Fibroblast of lung (primary cell): ENCODE measurements at regions not wholly inside any gene's neighbourhood (a gene's known extent, or its start where the extent isn't known, plus 50 kb on each side); places are given as distances from the start of the nearest gene placed in this dataset.

Experiments
- DNase-seq, 2 donors: peaks; one replicate each; pipeline versions ENCODE4 v3.0.0 to v3.0.0-alpha.2; 2010; ENCODE audit warnings: low read depth in 2 of 2
- H2AFZ ChIP-seq: 2 replicates; pipeline ENCODE4 v1.5.1; 2012; ENCODE audit warnings: low read length, control low read depth, inconsistent platforms
- H3K27ac ChIP-seq: 2 replicates; pipeline ENCODE4 v1.5.1; 2011; ENCODE audit warnings: low read length, control low read depth; ENCODE audit not compliant: insufficient read depth
- H3K27me3 ChIP-seq: 2 replicates; pipeline ENCODE4 v1.5.1; 2011; ENCODE audit warnings: mild to moderate bottlenecking, low read length; ENCODE audit not compliant: control insufficient read depth, insufficient read depth
- H3K36me3 ChIP-seq: 2 replicates; pipeline ENCODE4 v1.5.1; 2011; ENCODE audit warnings: low read length; ENCODE audit not compliant: control insufficient read depth, insufficient read depth
- H3K4me1 ChIP-seq: 2 replicates; pipeline ENCODE4 v1.5.1; 2011; ENCODE audit warnings: low read length; ENCODE audit not compliant: control insufficient read depth, insufficient read depth; ENCODE audit errors: extremely low read depth
- H3K4me2 ChIP-seq: 2 replicates; pipeline ENCODE4 v1.5.1; 2011; ENCODE audit warnings: low read length, control low read depth; ENCODE audit not compliant: insufficient read depth; ENCODE audit errors: extremely low read depth
- H3K4me3 ChIP-seq, 4 experiments: fragments of 200-600 bp in 1 of 4; sonication (generic) in 1 of 4; replicated peaks in 1 of 4; 2 replicates each; pipeline ENCODE4 v1.5.1; 2011 to 2016; ENCODE audit warnings: low read length in 4 of 4, low read depth in 3 of 4, mild to moderate bottlenecking in 3 of 4, control low read depth in 2 of 4, inconsistent platforms in 1 of 4, mixed read lengths in 1 of 4; ENCODE audit not compliant: insufficient read depth in 1 of 4; ENCODE audit errors: control extremely low read depth in 1 of 4
- H3K79me2 ChIP-seq: 2 replicates; pipeline ENCODE4 v1.5.1; 2012; ENCODE audit warnings: mild to moderate bottlenecking, low read length, inconsistent platforms; ENCODE audit not compliant: control insufficient read depth, insufficient read depth
- H3K9ac ChIP-seq: 2 replicates; pipeline ENCODE4 v1.5.1; 2011; ENCODE audit warnings: mild to moderate bottlenecking, low read length, control low read depth; ENCODE audit not compliant: insufficient read depth
- H3K9me3 ChIP-seq: 2 replicates; pipeline ENCODE4 v1.5.1; 2012; ENCODE audit warnings: low read depth, low read length; ENCODE audit not compliant: control insufficient read depth, insufficient read depth
- H4K20me1 ChIP-seq: 2 replicates; pipeline ENCODE4 v1.5.1; 2011; ENCODE audit warnings: low read length; ENCODE audit not compliant: control insufficient read depth, insufficient read depth; ENCODE audit errors: extremely low read depth
- CTCF ChIP-seq, 2 donors: IDR thresholded peaks in 1 of 2; conservative IDR thresholded peaks in 1 of 2; 1 replicate in 1 of 2; 2 replicates in 1 of 2; pipeline ENCODE4 v1.5.1; 2011 to 2012; ENCODE audit warnings: low read length in 2 of 2, control low read depth in 1 of 2, inconsistent platforms in 1 of 2, low read depth in 1 of 2, mild to moderate bottlenecking in 1 of 2
- EZH2 ChIP-seq: IDR thresholded peaks from 2 replicates; pipeline ENCODE4 v1.5.1; 2012; ENCODE audit warnings: low read length, control low read depth, mild to moderate bottlenecking; ENCODE audit errors: missing control alignments

DNA sequence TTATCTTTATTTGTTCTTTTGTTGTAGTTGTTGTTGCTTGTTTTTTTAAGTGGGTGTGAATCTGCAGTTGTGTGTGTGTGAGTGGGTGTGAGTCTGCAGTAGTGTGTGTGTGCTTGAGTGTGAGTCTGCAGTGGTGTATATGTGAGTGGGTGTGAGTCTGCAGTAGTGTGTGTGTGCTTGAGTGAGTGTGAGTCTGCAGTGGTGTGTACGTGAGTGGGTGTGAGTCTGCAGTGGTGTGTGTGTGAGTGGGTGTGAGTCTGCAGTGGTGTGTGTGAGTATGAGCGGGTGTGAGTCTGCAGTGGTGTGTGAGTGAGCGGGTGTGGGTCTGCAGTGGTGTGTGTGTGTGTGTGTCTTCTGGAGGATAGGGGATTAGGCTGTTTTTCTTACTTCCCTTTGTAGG lies 1186.8 kb upstream of the SEL1L start:
- no peak overlapping the region for H3K4me3 ChIP-seq
- H3K36me3 ChIP-seq, result no peaks in the 10 kb centered on the region
- no peak overlapping the region for H3K4me2 ChIP-seq
- no peak overlapping the region for H3K9ac ChIP-seq
- H3K79me2 ChIP-seq, result no peaks in the 10 kb centered on the region
- H3K4me1 ChIP-seq, result no peaks in the 10 kb centered on the region
- H2AFZ ChIP-seq, result no peak overlapping the region
- TF ChIP-seq CTCF (conservative IDR thresholded peaks at IDR 0.05 in 1 of 2, IDR thresholded peaks at IDR 0.05 in 1 of 2; ENCODE audit: low read depth in 1 of 2, low read length in 2 of 2) (no peak), EZH2 (no peak)
- no peak overlapping the region for H3K27ac ChIP-seq
- H3K9me3 ChIP-seq, result no peaks in the 10 kb centered on the region
- no peaks in the 10 kb centered on the region for H4K20me1 ChIP-seq
- no peaks in the 10 kb centered on the region for H3K27me3 ChIP-seq
- DNase-seq, result no peak

DNA sequence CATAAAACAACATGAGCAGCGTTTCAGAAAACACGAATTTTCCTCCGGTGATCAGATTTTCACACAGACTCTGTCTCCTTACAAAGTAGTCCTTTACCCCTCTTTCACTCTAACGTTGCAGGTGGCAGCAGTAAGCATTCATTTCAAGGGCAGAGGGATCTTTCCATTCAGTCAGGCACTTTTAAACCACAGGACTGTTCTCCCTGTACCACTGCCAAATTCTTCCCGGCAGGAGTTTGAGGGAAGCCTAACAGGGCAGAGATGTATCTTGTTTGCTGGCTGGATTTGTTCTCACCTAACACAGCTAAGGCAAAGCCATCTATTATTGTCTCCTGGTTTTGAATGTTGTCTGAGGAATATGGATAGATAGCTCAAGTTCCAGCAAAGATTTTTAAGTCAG lies 1187.3 kb upstream of the SEL1L start:
- Histone ChIP-seq H3K27ac (no peak overlapping the region), H3K4me2 (no peak overlapping the region), H4K20me1 (no peaks in the 10 kb centered on the region), H3K4me3 (no peak overlapping the region), H2AFZ (no peak overlapping the region), H3K4me1 (no peaks in the 10 kb centered on the region), H3K79me2 (no peaks in the 10 kb centered on the region), H3K9ac (no peak overlapping the region), H3K36me3 (no peaks in the 10 kb centered on the region), H3K27me3 (no peaks in the 10 kb centered on the region), H3K9me3 (no peaks in the 10 kb centered on the region)
- no peak for DNase-seq
- TF ChIP-seq CTCF (conservative IDR thresholded peaks at IDR 0.05 in 1 of 2, IDR thresholded peaks at IDR 0.05 in 1 of 2; ENCODE audit: low read depth in 1 of 2, low read length in 2 of 2), result no peak
- TF ChIP-seq EZH2, result no peak

GRCh38 chr14:82724316-82724715 lies 1190.7 kb upstream of the SEL1L start:
- no peak overlapping the region for H3K9ac ChIP-seq
- H3K79me2 ChIP-seq, result no peaks in the 10 kb centered on the region
- H3K4me1 ChIP-seq, result no peaks in the 10 kb centered on the region
- no peak overlapping the region for H3K4me3 ChIP-seq
- H3K9me3 ChIP-seq, result no peaks in the 10 kb centered on the region
- no peak overlapping the region for H3K27ac ChIP-seq
- no peak overlapping the region for H3K4me2 ChIP-seq
- no peak for TF ChIP-seq EZH2
- no peak for TF ChIP-seq CTCF (conservative IDR thresholded peaks at IDR 0.05 in 1 of 2, IDR thresholded peaks at IDR 0.05 in 1 of 2; ENCODE audit: low read depth in 1 of 2, low read length in 2 of 2)
- no peak overlapping the region for H2AFZ ChIP-seq
- no peaks in the 10 kb centered on the region for H4K20me1 ChIP-seq
- H3K27me3 ChIP-seq, result no peaks in the 10 kb centered on the region
- H3K36me3 ChIP-seq, result no peaks in the 10 kb centered on the region
- peak in 1 of 2 donors; percentile 28 for DNase-seq
